ENCODE measurements at regions not wholly inside any gene's neighbourhood (a gene's known extent, or its start where the extent isn't known, plus 50 kb on each side); places are given as distances from the start of the nearest gene placed in this dataset.

GRCh38 chr4:83664741-83665140 lies 128.8 kb downstream of the GPAT3 start:
- no peaks in the 10 kb centered on the region for H3K4me1 ChIP-seq (replicated peaks in 1 of 2; ENCODE audit: control insufficient read depth in 2 of 2, insufficient read depth in 2 of 2, low read length in 2 of 2)
- H3K4me3 ChIP-seq, result no peak overlapping the region
- H3K9me3 ChIP-seq (replicated peaks; ENCODE audit: control insufficient read depth, insufficient read depth, low read depth, low read length), result no peaks in the 10 kb centered on the region
- FAIRE-seq (no peak), DNase-seq (ENCODE audit: extremely low read depth in 1 of 4, low spot score in 3 of 4) (no peak), ATAC-seq (peak; percentile 59; the same call in 2 of the 3 replicates)
- WGBS (ENCODE audit: insufficient coverage, low coverage, missing lambda C conversion rate), result 13% methylated on average over 5 of the region's 5 CpGs
- H2AFZ ChIP-seq (ENCODE audit: low read depth, low read length), result no peak overlapping the region
- H3K27ac ChIP-seq (ENCODE audit: extremely low read depth, low read depth, low read length), result no peak overlapping the region
- in situ Hi-C loops (cut with MboI), result no loop called here
- TF ChIP-seq FOXK2 (conservative IDR thresholded peaks at IDR 0.05 in 1 of 2, IDR thresholded peaks at IDR 0.05 in 1 of 2; ENCODE audit: low read depth in 2 of 2), result no peak
- TF ChIP-seq, protein P1, sequence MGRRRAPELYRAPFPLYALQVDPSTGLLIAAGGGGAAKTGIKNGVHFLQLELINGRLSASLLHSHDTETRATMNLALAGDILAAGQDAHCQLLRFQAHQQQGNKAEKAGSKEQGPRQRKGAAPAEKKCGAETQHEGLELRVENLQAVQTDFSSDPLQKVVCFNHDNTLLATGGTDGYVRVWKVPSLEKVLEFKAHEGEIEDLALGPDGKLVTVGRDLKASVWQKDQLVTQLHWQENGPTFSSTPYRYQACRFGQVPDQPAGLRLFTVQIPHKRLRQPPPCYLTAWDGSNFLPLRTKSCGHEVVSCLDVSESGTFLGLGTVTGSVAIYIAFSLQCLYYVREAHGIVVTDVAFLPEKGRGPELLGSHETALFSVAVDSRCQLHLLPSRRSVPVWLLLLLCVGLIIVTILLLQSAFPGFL (CRISPR knock-in tag; IDR thresholded peaks at IDR 0.05), result no peak
- no peak for TF ChIP-seq MAFF (IDR thresholded peaks at IDR 0.05; ENCODE audit: low read length)
- TF ChIP-seq, protein P2, sequence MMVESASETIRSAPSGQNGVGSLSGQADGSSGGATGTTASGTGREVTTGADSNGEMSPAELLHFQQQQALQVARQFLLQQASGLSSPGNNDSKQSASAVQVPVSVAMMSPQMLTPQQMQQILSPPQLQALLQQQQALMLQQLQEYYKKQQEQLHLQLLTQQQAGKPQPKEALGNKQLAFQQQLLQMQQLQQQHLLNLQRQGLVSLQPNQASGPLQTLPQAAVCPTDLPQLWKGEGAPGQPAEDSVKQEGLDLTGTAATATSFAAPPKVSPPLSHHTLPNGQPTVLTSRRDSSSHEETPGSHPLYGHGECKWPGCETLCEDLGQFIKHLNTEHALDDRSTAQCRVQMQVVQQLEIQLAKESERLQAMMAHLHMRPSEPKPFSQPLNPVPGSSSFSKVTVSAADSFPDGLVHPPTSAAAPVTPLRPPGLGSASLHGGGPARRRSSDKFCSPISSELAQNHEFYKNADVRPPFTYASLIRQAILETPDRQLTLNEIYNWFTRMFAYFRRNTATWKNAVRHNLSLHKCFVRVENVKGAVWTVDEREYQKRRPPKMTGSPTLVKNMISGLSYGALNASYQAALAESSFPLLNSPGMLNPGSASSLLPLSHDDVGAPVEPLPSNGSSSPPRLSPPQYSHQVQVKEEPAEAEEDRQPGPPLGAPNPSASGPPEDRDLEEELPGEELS (CRISPR knock-in tag; IDR thresholded peaks at IDR 0.05; ENCODE audit: borderline replicate concordance), result no peak
- TF ChIP-seq RAD21 (CRISPR knock-in tag; conservative IDR thresholded peaks at IDR 0.05 in 1 of 2, IDR thresholded peaks at IDR 0.05 in 1 of 2), result peak in 1 of 2 experiments; percentile 23; a peak in 1 of 4 replicates
- TF ChIP-seq CREBBP (IDR thresholded peaks at IDR 0.05; ENCODE audit: low read depth, low read length), result no peak
- TF ChIP-seq, protein P3, sequence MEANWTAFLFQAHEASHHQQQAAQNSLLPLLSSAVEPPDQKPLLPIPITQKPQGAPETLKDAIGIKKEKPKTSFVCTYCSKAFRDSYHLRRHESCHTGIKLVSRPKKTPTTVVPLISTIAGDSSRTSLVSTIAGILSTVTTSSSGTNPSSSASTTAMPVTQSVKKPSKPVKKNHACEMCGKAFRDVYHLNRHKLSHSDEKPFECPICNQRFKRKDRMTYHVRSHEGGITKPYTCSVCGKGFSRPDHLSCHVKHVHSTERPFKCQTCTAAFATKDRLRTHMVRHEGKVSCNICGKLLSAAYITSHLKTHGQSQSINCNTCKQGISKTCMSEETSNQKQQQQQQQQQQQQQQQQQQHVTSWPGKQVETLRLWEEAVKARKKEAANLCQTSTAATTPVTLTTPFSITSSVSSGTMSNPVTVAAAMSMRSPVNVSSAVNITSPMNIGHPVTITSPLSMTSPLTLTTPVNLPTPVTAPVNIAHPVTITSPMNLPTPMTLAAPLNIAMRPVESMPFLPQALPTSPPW (CRISPR knock-in tag; IDR thresholded peaks at IDR 0.05), result no peak
- TF ChIP-seq GATAD2A (IDR thresholded peaks at IDR 0.05), result no peak
- TF ChIP-seq, protein P4, sequence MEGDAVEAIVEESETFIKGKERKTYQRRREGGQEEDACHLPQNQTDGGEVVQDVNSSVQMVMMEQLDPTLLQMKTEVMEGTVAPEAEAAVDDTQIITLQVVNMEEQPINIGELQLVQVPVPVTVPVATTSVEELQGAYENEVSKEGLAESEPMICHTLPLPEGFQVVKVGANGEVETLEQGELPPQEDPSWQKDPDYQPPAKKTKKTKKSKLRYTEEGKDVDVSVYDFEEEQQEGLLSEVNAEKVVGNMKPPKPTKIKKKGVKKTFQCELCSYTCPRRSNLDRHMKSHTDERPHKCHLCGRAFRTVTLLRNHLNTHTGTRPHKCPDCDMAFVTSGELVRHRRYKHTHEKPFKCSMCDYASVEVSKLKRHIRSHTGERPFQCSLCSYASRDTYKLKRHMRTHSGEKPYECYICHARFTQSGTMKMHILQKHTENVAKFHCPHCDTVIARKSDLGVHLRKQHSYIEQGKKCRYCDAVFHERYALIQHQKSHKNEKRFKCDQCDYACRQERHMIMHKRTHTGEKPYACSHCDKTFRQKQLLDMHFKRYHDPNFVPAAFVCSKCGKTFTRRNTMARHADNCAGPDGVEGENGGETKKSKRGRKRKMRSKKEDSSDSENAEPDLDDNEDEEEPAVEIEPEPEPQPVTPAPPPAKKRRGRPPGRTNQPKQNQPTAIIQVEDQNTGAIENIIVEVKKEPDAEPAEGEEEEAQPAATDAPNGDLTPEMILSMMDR (IDR thresholded peaks at IDR 0.05 in 2 of 3, conservative IDR thresholded peaks at IDR 0.05 in 1 of 3; ENCODE audit: insufficient read depth in 2 of 3, low read depth in 1 of 3, low read length in 3 of 3), result 0 out of 6 replicates have a peak, but pooled peaks of 2 of the 3 experiments have one; percentile 11 to 16
- no peak for TF ChIP-seq SMARCC2 (IDR thresholded peaks at IDR 0.05; ENCODE audit: low read depth)
- no peak for TF ChIP-seq ETS2 (tag; IDR thresholded peaks at IDR 0.05; ENCODE audit: borderline replicate concordance, poor library complexity, severe bottlenecking)
- TF ChIP-seq CHCHD3 (CRISPR knock-in tag; IDR thresholded peaks at IDR 0.05), result no peak
- no peak for TF ChIP-seq GTF2A2 (tag; IDR thresholded peaks at IDR 0.05)
- TF ChIP-seq PHTF2 (CRISPR knock-in tag; IDR thresholded peaks at IDR 0.05), result no peak
- no peak for TF ChIP-seq STAG1 (CRISPR knock-in tag; IDR thresholded peaks at IDR 0.05; ENCODE audit: borderline replicate concordance)
- no peaks in the 10 kb centered on the region for H4K20me1 ChIP-seq (replicated peaks; ENCODE audit: control insufficient read depth, insufficient read depth, low read length)
- no peaks in the 10 kb centered on the region for H3K79me2 ChIP-seq (ENCODE audit: control insufficient read depth, insufficient read depth, low read length)
- POLR2A ChIA-PET, result interaction anchor here (1.3 kb wide), 1 partner anchor 10 kb away, joined by 3 read pairs; no protein-coding TSS in a partner anchor
- intact Hi-C loops (cut with micrococcal nuclease), result no loop called here
- H3K4me2 ChIP-seq (ENCODE audit: insufficient read depth, low read length), result no peak overlapping the region
- CTCF ChIA-PET (ENCODE audit: low intra/inter-chr PET ratio), result no interaction called here
- no peaks in the 10 kb centered on the region for H3K9me1 ChIP-seq (ENCODE audit: control insufficient read depth, insufficient read depth, low read length)
- BruUV-seq (replicated peaks), result no TSS peak
- no peaks in the 10 kb centered on the region for H3K36me3 ChIP-seq (ENCODE audit: control insufficient read depth, insufficient read depth, low read length)
- H3K9ac ChIP-seq (ENCODE audit: insufficient read depth in 1 of 2, low read depth in 2 of 2, low read length in 2 of 2), result no peak overlapping the region
- no peaks in the 10 kb centered on the region for H3K27me3 ChIP-seq (ENCODE audit: control insufficient read depth in 2 of 2, insufficient read depth in 2 of 2, low read length in 2 of 2)

All from K562 (cell line).